ENCODE measurements at regions not wholly inside any gene's neighbourhood (a gene's known extent, or its start where the extent isn't known, plus 50 kb on each side); places are given as distances from the start of the nearest gene placed in this dataset.

DNA sequence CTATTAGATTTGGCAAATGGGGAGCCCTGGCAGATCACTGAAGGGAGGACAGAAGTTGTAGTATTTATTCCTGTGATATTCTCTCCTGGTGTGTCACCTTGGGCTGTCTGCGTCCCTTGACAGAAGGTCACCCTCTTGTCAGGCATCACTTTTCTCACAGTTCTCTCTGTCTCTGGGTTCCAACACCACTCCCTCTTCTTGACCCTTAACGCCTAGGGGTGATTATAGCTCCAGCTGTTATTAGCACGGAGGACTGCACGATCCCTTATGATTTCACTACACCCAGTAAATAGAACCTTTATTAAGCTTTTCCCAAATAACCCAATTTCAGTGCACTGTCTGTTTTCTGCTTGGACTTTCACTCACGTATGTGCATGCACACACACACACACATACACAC lies 166.3 kb upstream of the TNP1 start:
- TF ChIP-seq SUZ12 (IDR thresholded peaks at IDR 0.05; ENCODE audit: low read depth, low read length), result no peak
- TF ChIP-seq, protein P1, sequence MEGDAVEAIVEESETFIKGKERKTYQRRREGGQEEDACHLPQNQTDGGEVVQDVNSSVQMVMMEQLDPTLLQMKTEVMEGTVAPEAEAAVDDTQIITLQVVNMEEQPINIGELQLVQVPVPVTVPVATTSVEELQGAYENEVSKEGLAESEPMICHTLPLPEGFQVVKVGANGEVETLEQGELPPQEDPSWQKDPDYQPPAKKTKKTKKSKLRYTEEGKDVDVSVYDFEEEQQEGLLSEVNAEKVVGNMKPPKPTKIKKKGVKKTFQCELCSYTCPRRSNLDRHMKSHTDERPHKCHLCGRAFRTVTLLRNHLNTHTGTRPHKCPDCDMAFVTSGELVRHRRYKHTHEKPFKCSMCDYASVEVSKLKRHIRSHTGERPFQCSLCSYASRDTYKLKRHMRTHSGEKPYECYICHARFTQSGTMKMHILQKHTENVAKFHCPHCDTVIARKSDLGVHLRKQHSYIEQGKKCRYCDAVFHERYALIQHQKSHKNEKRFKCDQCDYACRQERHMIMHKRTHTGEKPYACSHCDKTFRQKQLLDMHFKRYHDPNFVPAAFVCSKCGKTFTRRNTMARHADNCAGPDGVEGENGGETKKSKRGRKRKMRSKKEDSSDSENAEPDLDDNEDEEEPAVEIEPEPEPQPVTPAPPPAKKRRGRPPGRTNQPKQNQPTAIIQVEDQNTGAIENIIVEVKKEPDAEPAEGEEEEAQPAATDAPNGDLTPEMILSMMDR (CRISPR knock-in tag; IDR thresholded peaks at IDR 0.05), result no peak
- no peak for TF ChIP-seq FOXK1 (CRISPR knock-in tag; IDR thresholded peaks at IDR 0.05; ENCODE audit: borderline replicate concordance, low read depth)
- TF ChIP-seq, protein P2, sequence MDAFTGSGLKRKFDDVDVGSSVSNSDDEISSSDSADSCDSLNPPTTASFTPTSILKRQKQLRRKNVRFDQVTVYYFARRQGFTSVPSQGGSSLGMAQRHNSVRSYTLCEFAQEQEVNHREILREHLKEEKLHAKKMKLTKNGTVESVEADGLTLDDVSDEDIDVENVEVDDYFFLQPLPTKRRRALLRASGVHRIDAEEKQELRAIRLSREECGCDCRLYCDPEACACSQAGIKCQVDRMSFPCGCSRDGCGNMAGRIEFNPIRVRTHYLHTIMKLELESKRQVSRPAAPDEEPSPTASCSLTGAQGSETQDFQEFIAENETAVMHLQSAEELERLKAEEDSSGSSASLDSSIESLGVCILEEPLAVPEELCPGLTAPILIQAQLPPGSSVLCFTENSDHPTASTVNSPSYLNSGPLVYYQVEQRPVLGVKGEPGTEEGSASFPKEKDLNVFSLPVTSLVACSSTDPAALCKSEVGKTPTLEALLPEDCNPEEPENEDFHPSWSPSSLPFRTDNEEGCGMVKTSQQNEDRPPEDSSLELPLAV (CRISPR knock-in tag; conservative IDR thresholded peaks at IDR 0.05; ENCODE audit: low read depth), result no peak
- TF ChIP-seq NFE2L2 (IDR thresholded peaks at IDR 0.05; ENCODE audit: low read length), result no peak
- TF ChIP-seq, protein P3, sequence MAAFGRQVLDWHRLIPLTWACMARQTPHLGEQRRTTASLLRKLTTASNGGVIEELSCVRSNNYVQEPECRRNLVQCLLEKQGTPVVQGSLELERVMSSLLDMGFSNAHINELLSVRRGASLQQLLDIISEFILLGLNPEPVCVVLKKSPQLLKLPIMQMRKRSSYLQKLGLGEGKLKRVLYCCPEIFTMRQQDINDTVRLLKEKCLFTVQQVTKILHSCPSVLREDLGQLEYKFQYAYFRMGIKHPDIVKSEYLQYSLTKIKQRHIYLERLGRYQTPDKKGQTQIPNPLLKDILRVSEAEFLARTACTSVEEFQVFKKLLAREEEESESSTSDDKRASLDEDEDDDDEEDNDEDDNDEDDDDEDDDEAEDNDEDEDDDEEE (CRISPR knock-in tag; IDR thresholded peaks at IDR 0.05), result no peak
